HCT116 (cell line): ENCODE measurements at regions not wholly inside any gene's neighbourhood (a gene's known extent, or its start where the extent isn't known, plus 50 kb on each side); places are given as distances from the start of the nearest gene placed in this dataset.

Experiments used
- ATAC-seq: fragments of 200-7000 bp; cut with Tn5 transposase; 2 replicates; pipeline ENCODE4 v1.9.1; 2020; ENCODE audit warnings: mild to moderate bottlenecking, moderate library complexity
- BruUV-seq: library from RNA; stranded (reverse); fragments of 400-500 nt; replicated peaks from 2 replicates; lab custom pipeline; 2021; lab: Mats Ljungman, UMichigan
- CTCF ChIA-PET: fragments of 300-600 bp; sonication (Branson Sonifier 250); formaldehyde crosslinking; loops from one replicate; lab custom pipeline; 2021; ENCODE audit warnings: antibody characterized with exemption; lab: Charles Lee
- POLR2A ChIA-PET: fragments of 300-600, 350-600 bp; sonication (Branson Sonifier 250); formaldehyde crosslinking; loops from one replicate; lab custom pipeline; 2021; ENCODE audit warnings: antibody characterized with exemption; lab: Charles Lee
- RAD21 ChIA-PET, 2 experiments: fragments of 300-600 bp; sonication (Branson Sonifier 250); formaldehyde crosslinking; loops; one replicate each; lab custom pipeline; 2023; ENCODE audit warnings: low total read pairs in 2 of 2; ENCODE audit not compliant: uncharacterized antibody in 2 of 2, unreplicated experiment in 2 of 2, low non-redundant PET in 1 of 2; lab: Charles Lee
- DNase-seq: peaks from one replicate; pipeline ENCODE4 v3.0.0-alpha.2; 2010; ENCODE audit warnings: low read depth, low spot score
- H2AFZ ChIP-seq: fragments of 200-600 bp; shearing (Covaris generic), sonication (generic); 2 replicates; pipeline ENCODE4 v1.6.1; 2017; ENCODE audit warnings: low read depth, mixed run types, mixed read lengths, antibody characterized with exemption, low read length; ENCODE audit not compliant: poor library complexity, severe bottlenecking
- H3K27ac ChIP-seq: 2 replicates; pipeline ENCODE4 v1.5.1; 2012; ENCODE audit warnings: low read depth, low read length
- H3K27me3 ChIP-seq: fragments of 200-600 bp; sonication (generic); 2 replicates; pipeline ENCODE4 v1.6.1; 2016; ENCODE audit warnings: mixed run types, low read length, mixed read lengths; ENCODE audit not compliant: insufficient read depth
- H3K36me3 ChIP-seq, 2 experiments: fragments of 200-500 bp in 1 of 2; fragments of 200-600 bp in 1 of 2; sonication (Bioruptor generic) in 1 of 2; sonication (generic) in 1 of 2; 2 replicates each; pipeline versions ENCODE4 v1.5.1 to v1.6.1; 2014 to 2016; ENCODE audit warnings: low read length in 2 of 2, inconsistent platforms in 1 of 2, mixed read lengths in 1 of 2, mixed run types in 1 of 2; ENCODE audit not compliant: insufficient read depth in 2 of 2, control insufficient read depth in 1 of 2
- H3K4me1 ChIP-seq, 2 experiments: fragments of 200-600 bp in 1 of 2; sonication (generic) in 1 of 2; 2 replicates each; pipeline versions ENCODE4 v1.5.1 to v1.6.1; 2012 to 2017; ENCODE audit warnings: low read length in 2 of 2, inconsistent platforms in 1 of 2, mild to moderate bottlenecking in 1 of 2, mixed read lengths in 1 of 2, mixed run types in 1 of 2, moderate library complexity in 1 of 2; ENCODE audit not compliant: insufficient read depth in 2 of 2, control insufficient read depth in 1 of 2
- H3K4me2 ChIP-seq: fragments of 200-600 bp; sonication (generic); 2 replicates; pipeline ENCODE4 v1.6.1; 2017; ENCODE audit warnings: mixed run types, low read length, mixed read lengths
- H3K4me3 ChIP-seq, 2 experiments: fragments of 200-600 bp in 1 of 2; sonication (generic) in 1 of 2; replicated peaks in 1 of 2; 2 replicates each; pipeline ENCODE4 v1.5.1; 2011 to 2016; ENCODE audit warnings: low read length in 2 of 2, control low read depth in 1 of 2, low read depth in 1 of 2, mild to moderate bottlenecking in 1 of 2, mixed read lengths in 1 of 2, mixed run types in 1 of 2
- H3K79me2 ChIP-seq: fragments of 200-600 bp; sonication (generic); 2 replicates; pipeline ENCODE4 v1.6.1; 2017; ENCODE audit warnings: mild to moderate bottlenecking, mixed run types, low read length, moderate library complexity, mixed read lengths; ENCODE audit not compliant: insufficient read depth
- H3K9ac ChIP-seq: fragments of 200-600 bp; sonication (generic); 2 replicates; pipeline ENCODE4 v1.6.1; 2016; ENCODE audit warnings: low read length, mixed read lengths
- H3K9me2 ChIP-seq: fragments of 200-600 bp; sonication (generic), shearing (Covaris generic); 2 replicates; pipeline ENCODE4 v1.6.1; 2017; ENCODE audit warnings: mixed run types, mild to moderate bottlenecking, moderate library complexity; ENCODE audit not compliant: insufficient read depth
- H3K9me3 ChIP-seq, 2 experiments: fragments of 200-500 bp in 1 of 2; fragments of 200-600 bp in 1 of 2; sonication (Bioruptor generic) in 1 of 2; sonication (generic) in 1 of 2; 2 replicates each; pipeline ENCODE4 v1.6.1; 2014 to 2017; ENCODE audit warnings: low read length in 2 of 2, mixed read lengths in 2 of 2, inconsistent platforms in 1 of 2, low read depth in 1 of 2, mild to moderate bottlenecking in 1 of 2, mixed run types in 1 of 2, moderate library complexity in 1 of 2; ENCODE audit not compliant: control insufficient read depth in 1 of 2, insufficient read depth in 1 of 2
- H4K20me1 ChIP-seq: fragments of 200-600 bp; sonication (generic), shearing (Covaris generic); 2 replicates; pipeline ENCODE4 v1.6.1; 2017; ENCODE audit warnings: mixed run types, mild to moderate bottlenecking, moderate library complexity; ENCODE audit not compliant: insufficient read depth
- CBX3 ChIP-seq: IDR thresholded peaks from 2 replicates; pipeline ENCODE4 v1.6.1; 2012; ENCODE audit warnings: low read depth
- CEBPB ChIP-seq: IDR thresholded peaks from 2 replicates; pipeline ENCODE4 v1.6.1; 2012; ENCODE audit warnings: low read depth
- CTCF ChIP-seq, 3 experiments: fragments of 200-600 bp in 1 of 3; sonication (generic) in 1 of 3; IDR thresholded peaks in 2 of 3; conservative IDR thresholded peaks in 1 of 3; 2 replicates each; pipeline ENCODE4 v1.5.1; 2012 to 2017; ENCODE audit warnings: low read depth in 2 of 3, low read length in 2 of 3, antibody characterized with exemption in 1 of 3, borderline replicate concordance in 1 of 3, control low read depth in 1 of 3, mild to moderate bottlenecking in 1 of 3, mixed read lengths in 1 of 3, mixed run types in 1 of 3, moderate library complexity in 1 of 3; ENCODE audit not compliant: insufficient read depth in 1 of 3
- EGR1 ChIP-seq: IDR thresholded peaks from 2 replicates; pipeline ENCODE4 v1.6.1; 2012; ENCODE audit warnings: low read depth
- ELF1 ChIP-seq: IDR thresholded peaks from 2 replicates; pipeline ENCODE4 v1.6.1; 2012; ENCODE audit warnings: low read depth, borderline replicate concordance
- EZH2phosphoT487 ChIP-seq: fragments of 200-600 bp; IDR thresholded peaks from 2 replicates; pipeline ENCODE4 v1.6.1; 2018; ENCODE audit warnings: antibody characterized with exemption, borderline replicate concordance
- FOSL1 ChIP-seq: IDR thresholded peaks from 2 replicates; pipeline ENCODE4 v1.6.1; 2012; ENCODE audit warnings: low read depth
- JUND ChIP-seq: IDR thresholded peaks from 2 replicates; pipeline ENCODE4 v1.6.1; 2012
- POLR2AphosphoS5 ChIP-seq: IDR thresholded peaks from 2 replicates; pipeline ENCODE4 v1.6.1; 2011; ENCODE audit warnings: mild to moderate bottlenecking, low read depth, low read length, moderate library complexity
- SIN3A ChIP-seq: IDR thresholded peaks from 2 replicates; pipeline ENCODE4 v1.6.1; 2012; ENCODE audit warnings: low read depth
- SP1 ChIP-seq: IDR thresholded peaks from 2 replicates; pipeline ENCODE4 v1.6.1; 2012; ENCODE audit warnings: low read depth
- SRF ChIP-seq: IDR thresholded peaks from 2 replicates; pipeline ENCODE4 v1.6.1; 2012; ENCODE audit warnings: low read depth
- ZBTB33 ChIP-seq: IDR thresholded peaks from 2 replicates; pipeline ENCODE4 v1.6.1; 2011; ENCODE audit warnings: mild to moderate bottlenecking, low read length, moderate library complexity; ENCODE audit not compliant: insufficient replicate concordance; ENCODE audit errors: extremely low read depth
- ZFX ChIP-seq: fragments of 450-650 bp; IDR thresholded peaks from 2 replicates; pipeline ENCODE4 v1.6.1; 2017
- intact Hi-C: fragments of 100-400 bp; cut with micrococcal nuclease; formaldehyde crosslinking; loops from 2 replicates; pipeline ENCODE4 v1.10.0; 2022

DNA sequence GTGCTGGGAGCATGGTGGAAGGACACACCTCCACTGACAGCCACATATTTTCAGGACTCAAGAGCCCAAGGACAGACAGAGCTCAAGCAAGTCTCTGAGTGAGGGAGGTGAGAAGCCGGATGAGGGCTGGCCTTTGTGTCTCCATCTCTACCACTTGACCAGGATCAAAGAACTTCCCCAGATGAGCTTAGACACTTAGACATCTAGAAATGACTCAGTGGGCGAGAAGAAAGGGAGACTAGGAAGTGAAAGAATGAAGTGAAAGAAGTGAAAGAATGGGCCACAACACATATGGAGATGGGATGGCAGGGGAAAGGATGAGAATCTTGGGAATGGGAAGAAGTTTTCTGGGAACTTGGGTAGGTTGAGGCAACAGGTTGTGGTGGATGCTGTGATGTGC is 274.9 kb upstream of the CCL2 start (continued):
- TF ChIP-seq CEBPB (no peak), CBX3 (no peak), SIN3A (no peak), EGR1 (no peak), JUND (no peak), FOSL1 (no peak)

DNA sequence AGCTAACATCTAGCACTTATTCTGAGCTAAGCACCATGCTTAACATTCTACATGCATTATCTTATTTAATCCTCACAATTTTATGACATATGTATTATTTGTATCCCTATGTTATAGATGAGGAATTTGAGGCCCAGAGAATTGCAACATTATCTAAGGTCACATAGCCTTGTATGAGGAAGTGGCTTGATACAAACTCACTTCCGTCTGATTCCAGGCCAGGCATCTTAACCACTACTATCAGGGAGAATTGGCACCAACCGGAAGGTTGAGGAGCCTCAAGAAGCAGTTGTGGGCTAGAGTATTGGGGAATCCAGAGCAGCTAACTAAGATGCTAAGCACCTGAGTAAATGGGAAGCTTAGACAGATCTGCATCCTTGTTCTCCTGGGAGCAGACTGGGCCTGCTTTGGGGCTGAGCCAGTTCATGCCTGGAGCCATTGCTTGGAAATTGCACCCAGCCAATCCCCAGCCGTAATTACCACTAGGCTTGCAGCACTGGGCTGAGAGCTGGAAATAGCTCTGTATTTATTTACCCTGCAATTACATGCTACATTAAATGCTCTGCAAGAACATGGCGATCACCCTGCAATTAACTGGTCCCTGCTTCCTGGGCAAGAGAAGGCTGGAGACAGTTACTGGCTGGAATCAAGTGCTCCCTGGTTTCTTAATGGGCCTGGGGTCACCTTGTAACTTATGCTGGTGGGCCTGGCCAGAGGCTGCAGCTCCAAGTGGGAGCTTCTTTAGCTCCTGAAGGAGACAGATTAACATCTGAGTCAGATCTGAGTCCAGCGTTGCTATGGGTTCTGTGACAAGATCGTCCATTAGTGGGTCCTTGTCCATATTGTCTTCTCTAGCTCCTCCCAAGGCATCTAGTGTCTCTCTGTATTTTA is 273.1 kb upstream of the CCL2 start:
- ChIA-PET RAD21 (no interaction called here), POLR2A (no interaction called here), CTCF (no interaction called here)
- Histone ChIP-seq H2AFZ (no peak overlapping the region), H3K79me2 (no peaks in the 10 kb centered on the region), H3K4me1 (no peaks in the 10 kb centered on the region), H4K20me1 (no peaks in the 10 kb centered on the region), H3K9ac (no peak overlapping the region), H3K9me2 (no peaks in the 10 kb centered on the region), H3K4me2 (no peak overlapping the region), H3K4me3 (no peak overlapping the region), H3K9me3 (peaks cover 0 to 36% of the 10 kb centered on the region in 2 experiments; a peak in 1 of 4 replicates), H3K27ac (no peak overlapping the region), H3K36me3 (no peaks in the 10 kb centered on the region), H3K27me3 (no peaks in the 10 kb centered on the region)
- DNase-seq (no peak), ATAC-seq (no peak)
- no TSS peak for BruUV-seq
- TF ChIP-seq POLR2AphosphoS5 (no peak), JUND (no peak), FOSL1 (no peak)
- intact Hi-C loops: no loop called here

DNA sequence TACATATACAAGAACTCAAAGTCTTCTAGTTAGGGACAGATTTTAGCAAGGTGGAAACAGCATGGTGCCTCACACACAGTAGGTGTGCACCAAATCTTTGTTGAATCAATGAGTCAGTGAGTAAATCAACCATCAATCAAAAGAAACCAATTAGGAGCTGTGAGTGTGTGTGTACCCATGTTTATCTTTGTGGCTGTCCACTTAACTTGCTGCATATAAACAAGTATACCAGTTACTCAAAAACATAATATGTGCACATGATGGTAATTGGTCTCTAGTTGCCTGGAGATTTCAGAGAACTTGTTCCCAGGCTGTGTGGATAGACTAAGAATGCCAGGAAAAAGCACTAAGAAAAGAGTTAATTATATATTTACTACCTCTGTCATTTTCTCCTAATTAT is 272.2 kb upstream of the CCL2 start:
- Histone ChIP-seq H3K9me2 (no peaks in the 10 kb centered on the region), H3K4me3 (no peak overlapping the region), H2AFZ (no peak overlapping the region), H3K79me2 (no peaks in the 10 kb centered on the region), H3K4me1 (no peaks in the 10 kb centered on the region), H3K9ac (no peak overlapping the region), H3K36me3 (no peaks in the 10 kb centered on the region), H3K4me2 (no peak overlapping the region), H3K9me3 (peaks cover 0 to 42% of the 10 kb centered on the region in 2 experiments; a peak in 1 of 4 replicates), H3K27me3 (no peaks in the 10 kb centered on the region), H4K20me1 (no peaks in the 10 kb centered on the region), H3K27ac (no peak overlapping the region)
- ChIA-PET CTCF (no interaction called here), POLR2A (no interaction called here), RAD21 (no interaction called here)
- intact Hi-C loops: no loop called here
- DNase-seq (no peak), ATAC-seq (no peak)
- BruUV-seq: no TSS peak
- TF ChIP-seq CEBPB (no peak), FOSL1 (no peak), ZBTB33 (no peak), POLR2AphosphoS5 (no peak), ELF1 (no peak), SP1 (no peak), CTCF (IDR thresholded peaks at IDR 0.05 in 2 of 3, conservative IDR thresholded peaks at IDR 0.05 in 1 of 3; ENCODE audit: borderline replicate concordance in 1 of 3, insufficient read depth in 1 of 3, low read depth in 2 of 3, low read length in 2 of 3) (no peak), ZFX (no peak), SRF (no peak), CBX3 (no peak), EZH2phosphoT487 (no peak)
